Retinal pigment epithelial cell (primary cell): ENCODE measurements at regions not wholly inside any gene's neighbourhood (a gene's known extent, or its start where the extent isn't known, plus 50 kb on each side); places are given as distances from the start of the nearest gene placed in this dataset.

Experiments used
- DNase-seq: peaks from one replicate; pipeline ENCODE4 v3.0.0-alpha.2; 2010; ENCODE audit warnings: low read depth
- H3K4me3 ChIP-seq: 2 replicates; pipeline ENCODE4 v1.5.1; 2011; ENCODE audit warnings: mild to moderate bottlenecking, low read length, control low read depth, moderate library complexity
- TF ChIP-seq, protein P1 (sequence below): conservative IDR thresholded peaks from 2 replicates; pipeline ENCODE4 v1.5.1; 2011; ENCODE audit warnings: low read depth, low read length, control low read depth, inconsistent platforms

DNA sequence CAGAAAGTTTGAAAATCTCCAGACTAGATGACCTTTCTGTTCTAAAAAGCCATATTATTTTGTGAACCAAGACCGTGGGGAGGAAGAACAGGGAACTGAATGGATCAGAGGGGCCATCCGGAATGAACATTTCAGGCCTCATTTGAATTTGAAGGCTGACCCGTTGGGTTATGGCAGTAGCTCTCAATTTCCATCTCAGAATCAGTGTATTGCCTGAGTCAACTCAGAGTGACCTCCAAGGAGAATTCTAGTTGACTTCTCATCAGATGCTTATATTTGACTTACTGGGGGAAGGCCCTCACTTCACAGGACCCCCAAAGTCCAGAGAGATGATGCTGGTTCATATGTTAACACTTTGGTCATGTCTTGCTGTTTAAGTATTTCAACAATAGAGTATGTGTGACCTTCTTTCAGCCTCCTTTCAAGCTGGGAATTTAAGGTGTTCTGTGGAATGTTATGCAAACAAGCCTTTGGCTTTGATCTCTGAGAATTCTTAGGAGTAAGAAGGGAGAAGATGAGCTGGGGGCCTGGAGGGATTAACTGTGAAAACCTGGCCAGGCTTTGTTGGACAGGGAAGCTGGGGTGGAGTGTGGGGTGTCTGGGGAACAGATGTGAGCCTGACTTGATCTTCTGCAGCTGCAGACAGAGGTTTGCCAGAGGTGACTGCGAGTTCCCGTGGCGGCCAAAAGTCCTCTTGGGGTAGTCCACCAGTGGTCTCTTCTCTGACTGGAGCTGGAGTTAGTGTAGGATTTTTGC lies 111.2 kb upstream of the RGMA start:
- no peak for DNase-seq
- H3K4me3 ChIP-seq = no peak overlapping the region
- TF ChIP-seq, protein P1, sequence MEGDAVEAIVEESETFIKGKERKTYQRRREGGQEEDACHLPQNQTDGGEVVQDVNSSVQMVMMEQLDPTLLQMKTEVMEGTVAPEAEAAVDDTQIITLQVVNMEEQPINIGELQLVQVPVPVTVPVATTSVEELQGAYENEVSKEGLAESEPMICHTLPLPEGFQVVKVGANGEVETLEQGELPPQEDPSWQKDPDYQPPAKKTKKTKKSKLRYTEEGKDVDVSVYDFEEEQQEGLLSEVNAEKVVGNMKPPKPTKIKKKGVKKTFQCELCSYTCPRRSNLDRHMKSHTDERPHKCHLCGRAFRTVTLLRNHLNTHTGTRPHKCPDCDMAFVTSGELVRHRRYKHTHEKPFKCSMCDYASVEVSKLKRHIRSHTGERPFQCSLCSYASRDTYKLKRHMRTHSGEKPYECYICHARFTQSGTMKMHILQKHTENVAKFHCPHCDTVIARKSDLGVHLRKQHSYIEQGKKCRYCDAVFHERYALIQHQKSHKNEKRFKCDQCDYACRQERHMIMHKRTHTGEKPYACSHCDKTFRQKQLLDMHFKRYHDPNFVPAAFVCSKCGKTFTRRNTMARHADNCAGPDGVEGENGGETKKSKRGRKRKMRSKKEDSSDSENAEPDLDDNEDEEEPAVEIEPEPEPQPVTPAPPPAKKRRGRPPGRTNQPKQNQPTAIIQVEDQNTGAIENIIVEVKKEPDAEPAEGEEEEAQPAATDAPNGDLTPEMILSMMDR = no peak

DNA sequence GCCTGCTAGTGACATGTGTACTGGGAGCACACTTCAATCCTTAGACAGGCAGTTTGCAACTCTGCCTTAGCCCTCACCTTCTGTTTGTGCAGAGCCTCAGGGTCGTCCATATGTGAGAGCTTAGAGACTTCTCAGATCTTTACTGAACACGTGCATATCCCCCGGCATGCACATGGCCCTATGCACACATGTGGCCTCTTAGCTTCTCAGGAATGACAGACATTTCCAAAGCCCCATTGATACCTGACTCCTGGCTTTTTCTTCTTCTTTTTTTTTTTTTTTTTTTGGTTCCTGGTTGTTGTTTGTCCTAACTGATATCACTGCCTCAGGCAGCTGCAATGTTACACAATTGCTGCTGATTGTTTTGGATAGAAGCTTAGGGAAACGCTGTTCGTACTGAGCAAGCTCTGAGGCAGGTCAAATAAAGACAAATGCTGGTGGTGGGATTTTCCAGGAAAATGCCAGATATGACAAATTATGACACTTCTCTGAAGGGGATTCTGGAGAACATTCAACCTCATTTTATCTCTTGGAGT lies 107.2 kb upstream of the RGMA start:
- TF ChIP-seq, protein P1 = no peak
- H3K4me3 ChIP-seq = no peak overlapping the region
- DNase-seq = no peak

DNA sequence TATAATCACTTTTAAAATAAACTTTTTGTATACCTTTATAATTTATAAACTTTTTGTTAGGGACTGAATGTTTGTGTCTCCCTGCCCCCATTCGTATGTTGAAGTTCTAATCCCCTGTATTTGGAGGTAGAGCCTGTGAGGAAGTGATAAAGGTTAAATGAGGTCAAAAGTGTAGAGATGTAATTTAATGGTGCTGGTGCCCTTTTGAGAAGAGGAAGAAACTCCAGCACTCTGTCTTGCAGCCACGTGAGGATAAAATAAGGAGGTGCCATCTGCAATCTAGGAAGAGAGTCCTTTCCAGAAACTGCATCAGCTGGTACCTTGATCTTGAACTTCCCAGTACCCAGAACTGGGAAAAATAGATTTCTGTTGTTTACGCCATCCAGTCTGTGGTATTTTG lies 106.1 kb upstream of the RGMA start:
- no peak for DNase-seq
- TF ChIP-seq, protein P1 = no peak
- no peak overlapping the region for H3K4me3 ChIP-seq

DNA sequence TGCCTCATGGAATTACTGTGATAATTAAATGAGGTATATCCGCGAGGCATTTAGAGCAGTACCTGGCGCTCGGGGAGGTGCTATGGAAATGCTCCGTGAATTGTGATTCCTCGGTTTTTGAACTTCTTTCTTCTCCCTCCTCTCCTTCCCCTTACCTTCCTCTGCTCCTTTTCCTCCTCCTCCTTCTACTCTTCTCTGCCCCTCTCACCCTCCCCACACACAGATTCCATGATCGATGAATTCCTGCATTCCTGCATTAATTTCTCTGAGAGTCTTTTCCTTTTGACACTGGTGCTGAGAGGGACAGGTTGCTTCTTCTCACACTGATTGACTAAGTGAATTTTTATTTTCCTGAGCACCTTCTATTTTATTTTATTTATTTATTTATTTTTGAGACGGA lies 101.2 kb upstream of the RGMA start:
- H3K4me3 ChIP-seq = no peak overlapping the region
- DNase-seq = no peak
- TF ChIP-seq, protein P1 = no peak

DNA sequence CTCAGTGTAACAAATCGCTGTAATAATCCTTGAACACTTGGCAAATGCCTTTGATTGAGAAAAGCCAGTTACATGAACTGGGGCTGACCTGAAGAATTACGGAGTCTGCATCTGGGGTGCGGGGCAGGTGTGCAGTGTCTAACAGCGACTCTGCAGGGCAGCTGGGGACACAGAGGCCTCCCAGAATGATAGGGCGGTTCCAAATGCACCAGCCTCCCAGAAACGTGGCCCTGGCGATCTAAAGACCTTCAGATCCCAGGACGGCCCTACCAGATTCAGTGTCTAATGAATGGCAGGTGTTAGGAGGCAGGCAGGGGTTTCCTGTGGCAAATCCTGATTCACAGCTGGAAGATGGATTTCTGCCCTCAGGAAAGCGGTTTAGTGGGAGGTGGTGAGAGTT lies 100.5 kb upstream of the RGMA start:
- no peak for DNase-seq
- TF ChIP-seq, protein P1 = no peak
- H3K4me3 ChIP-seq = no peak overlapping the region

DNA sequence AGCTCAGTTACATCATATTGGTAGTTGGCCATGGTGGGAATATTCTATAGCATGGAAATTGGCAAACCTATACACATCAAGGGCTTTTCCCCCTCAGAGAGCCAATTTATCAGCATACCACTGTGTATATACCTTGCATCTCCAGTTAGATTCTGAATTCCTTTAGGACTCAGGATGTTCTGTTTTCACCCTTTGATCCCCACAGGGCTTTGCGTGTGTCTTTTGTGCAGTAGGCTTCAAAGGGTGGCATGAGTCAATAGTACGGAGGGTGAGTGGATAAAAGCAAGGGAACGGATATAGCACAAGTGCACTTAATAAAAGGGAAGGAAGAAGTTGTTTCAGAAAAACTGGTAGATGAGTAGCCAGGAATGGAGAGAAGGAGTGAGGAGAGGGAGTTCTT lies 99.2 kb upstream of the RGMA start:
- H3K4me3 ChIP-seq = no peak overlapping the region
- TF ChIP-seq, protein P1 = no peak

DNA sequence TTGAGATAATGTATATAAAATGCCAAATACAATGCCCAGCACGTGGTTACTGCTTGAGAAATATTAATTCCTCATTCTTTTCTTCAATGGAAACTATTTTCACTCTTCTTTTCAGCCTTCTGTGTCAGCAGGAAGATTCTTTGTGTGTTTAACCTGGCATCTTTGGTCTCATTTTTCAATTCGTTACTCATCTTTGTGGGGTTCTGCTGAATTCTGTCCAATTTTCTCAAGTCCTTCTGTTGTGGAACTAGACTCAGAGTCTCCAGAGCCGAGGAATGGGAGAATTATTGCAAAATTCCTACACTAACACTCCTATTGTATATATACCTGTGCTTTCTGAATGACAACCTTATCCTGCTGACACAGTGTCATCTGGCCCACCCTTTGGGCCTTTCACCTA lies 96.8 kb upstream of the RGMA start:
- DNase-seq = no peak
- TF ChIP-seq, protein P1 = no peak
- H3K4me3 ChIP-seq = no peak overlapping the region

More for the DNA sequence above, 99.2 kb upstream of the RGMA start:
- no peak for DNase-seq
